ENCODE measurements at regions not wholly inside any gene's neighbourhood (a gene's known extent, or its start where the extent isn't known, plus 50 kb on each side); places are given as distances from the start of the nearest gene placed in this dataset.

DNA sequence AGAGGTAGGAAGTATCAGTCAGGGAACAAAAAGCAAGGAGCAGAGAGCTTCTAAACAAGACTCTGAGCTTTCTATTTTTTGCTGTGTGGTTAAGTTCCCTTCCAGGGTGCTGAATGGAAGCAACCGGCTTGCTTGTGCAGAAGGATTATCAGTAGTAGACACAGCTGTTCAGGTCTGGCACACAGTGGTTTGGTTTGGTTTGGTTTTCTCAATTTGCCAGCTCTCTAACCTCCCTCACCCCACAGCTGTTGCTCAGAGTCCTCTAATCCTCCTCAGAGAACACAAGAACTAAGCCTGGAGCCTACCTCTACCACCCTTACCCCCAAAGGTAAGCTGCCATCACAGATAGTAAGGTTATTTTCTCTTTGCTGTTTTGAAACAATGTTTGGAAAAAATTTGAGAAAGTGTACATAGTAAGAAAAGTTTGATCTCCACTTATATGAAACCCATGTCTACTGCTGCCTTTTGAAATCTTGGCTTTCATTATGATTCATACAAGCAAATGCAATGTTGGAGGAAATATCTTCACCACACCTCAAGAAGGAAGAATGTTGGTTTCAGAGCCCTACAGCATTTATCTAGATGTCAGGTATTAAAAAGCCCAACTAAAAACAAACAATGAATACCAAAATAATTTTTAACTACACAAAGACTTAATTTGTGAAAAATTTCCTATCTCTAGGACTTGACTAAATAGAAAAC lies 255.3 kb downstream of the NR4A2 start:
- DNase-seq (ENCODE audit: low spot score), result no peak
- in situ Hi-C loops (cut with MboI; ENCODE audit: low sequenced_read_pairs, unreplicated experiment), result no loop called here
- TF ChIP-seq, protein P1, sequence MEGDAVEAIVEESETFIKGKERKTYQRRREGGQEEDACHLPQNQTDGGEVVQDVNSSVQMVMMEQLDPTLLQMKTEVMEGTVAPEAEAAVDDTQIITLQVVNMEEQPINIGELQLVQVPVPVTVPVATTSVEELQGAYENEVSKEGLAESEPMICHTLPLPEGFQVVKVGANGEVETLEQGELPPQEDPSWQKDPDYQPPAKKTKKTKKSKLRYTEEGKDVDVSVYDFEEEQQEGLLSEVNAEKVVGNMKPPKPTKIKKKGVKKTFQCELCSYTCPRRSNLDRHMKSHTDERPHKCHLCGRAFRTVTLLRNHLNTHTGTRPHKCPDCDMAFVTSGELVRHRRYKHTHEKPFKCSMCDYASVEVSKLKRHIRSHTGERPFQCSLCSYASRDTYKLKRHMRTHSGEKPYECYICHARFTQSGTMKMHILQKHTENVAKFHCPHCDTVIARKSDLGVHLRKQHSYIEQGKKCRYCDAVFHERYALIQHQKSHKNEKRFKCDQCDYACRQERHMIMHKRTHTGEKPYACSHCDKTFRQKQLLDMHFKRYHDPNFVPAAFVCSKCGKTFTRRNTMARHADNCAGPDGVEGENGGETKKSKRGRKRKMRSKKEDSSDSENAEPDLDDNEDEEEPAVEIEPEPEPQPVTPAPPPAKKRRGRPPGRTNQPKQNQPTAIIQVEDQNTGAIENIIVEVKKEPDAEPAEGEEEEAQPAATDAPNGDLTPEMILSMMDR (IDR thresholded peaks at IDR 0.05; ENCODE audit: borderline replicate concordance, control extremely low read depth, extremely low read depth, insufficient read depth, missing control alignments), result no peak

DNA sequence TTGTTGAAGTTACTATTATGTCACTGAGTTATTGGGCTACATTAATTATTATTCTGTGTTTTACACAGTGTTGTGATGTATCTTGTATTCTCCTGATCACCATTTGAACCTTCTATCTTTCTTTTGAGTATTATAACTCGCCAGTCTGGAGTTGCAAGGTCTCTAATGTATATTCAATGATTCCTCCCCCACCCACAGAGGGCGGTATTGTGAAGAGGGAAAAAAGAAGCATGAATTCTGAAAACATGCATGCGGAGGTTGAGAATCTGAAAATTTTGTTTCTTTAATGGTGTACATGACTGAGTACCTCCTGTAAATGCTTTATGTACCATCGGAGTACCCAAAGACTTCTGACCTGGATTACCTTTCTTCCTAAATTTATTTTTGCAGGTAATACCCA lies 266.6 kb downstream of the NR4A2 start:
- TF ChIP-seq, protein P1 (IDR thresholded peaks at IDR 0.05; ENCODE audit: borderline replicate concordance, control extremely low read depth, extremely low read depth, insufficient read depth, missing control alignments), result no peak
- DNase-seq (ENCODE audit: low spot score), result no peak
- in situ Hi-C loops (cut with MboI; ENCODE audit: low sequenced_read_pairs, unreplicated experiment), result no loop called here

DNA sequence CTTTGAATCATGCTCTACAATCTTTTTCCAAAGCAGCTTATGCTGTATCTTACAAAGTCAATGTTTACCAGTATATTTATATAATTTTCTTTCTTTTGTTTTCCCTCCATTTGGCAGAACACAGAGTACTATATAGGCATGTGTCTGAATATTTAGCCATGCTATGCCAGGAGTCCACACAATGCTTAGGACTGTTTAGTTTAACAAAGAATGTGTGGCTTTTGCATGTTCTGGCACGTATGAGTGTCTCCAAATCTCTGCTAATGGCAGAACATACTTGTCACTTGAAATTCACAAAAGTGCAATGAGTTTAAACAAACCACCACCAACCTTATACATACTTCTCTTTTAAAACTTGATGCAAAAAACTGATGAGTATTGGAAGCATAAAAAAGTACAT lies 268.0 kb downstream of the NR4A2 start:
- TF ChIP-seq, protein P1 (IDR thresholded peaks at IDR 0.05; ENCODE audit: borderline replicate concordance, control extremely low read depth, extremely low read depth, insufficient read depth, missing control alignments), result no peak
- in situ Hi-C loops (cut with MboI; ENCODE audit: low sequenced_read_pairs, unreplicated experiment), result no loop called here
- no peak for DNase-seq (ENCODE audit: low spot score)

DNA sequence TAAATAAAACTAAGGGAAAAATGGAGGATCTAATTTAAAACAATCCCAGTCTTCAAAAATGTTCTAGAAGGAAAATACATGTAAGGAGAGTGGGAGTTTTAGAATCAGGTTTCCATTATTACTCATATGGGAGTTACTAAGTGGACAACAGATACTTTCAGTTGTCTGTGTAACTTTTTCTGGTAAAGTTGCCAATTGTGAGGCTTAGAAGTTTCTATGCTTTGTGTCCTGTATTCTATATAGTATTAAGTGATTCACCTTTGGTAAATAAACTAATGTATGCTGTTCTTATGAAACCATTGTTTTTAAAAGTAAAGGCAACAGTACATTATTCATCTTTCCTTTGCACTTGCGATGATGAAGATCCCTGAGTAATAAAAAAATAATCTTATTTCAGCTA lies 274.9 kb downstream of the NR4A2 start:
- in situ Hi-C loops (cut with MboI; ENCODE audit: low sequenced_read_pairs, unreplicated experiment), result no loop called here
- TF ChIP-seq, protein P1 (IDR thresholded peaks at IDR 0.05; ENCODE audit: borderline replicate concordance, control extremely low read depth, extremely low read depth, insufficient read depth, missing control alignments), result no peak
- DNase-seq (ENCODE audit: low spot score), result no peak

DNA sequence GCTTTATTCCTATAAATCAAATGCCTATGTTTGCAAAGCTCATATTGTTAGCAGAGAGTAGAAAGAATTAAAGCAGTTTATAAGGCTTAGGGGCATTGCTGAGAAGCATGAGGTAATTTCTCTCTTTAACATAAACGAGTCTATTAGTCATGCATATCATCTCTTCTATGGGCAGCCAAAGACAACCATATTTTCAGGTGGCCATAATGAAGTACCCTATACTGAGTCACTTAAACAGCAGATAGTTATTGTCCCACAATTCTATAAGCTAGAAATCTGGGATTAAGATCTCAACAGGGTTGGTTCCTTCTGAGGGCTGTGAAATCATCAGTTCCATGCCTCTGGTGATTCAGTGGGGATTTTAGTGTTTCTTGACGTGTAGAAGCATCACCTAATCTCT lies 277.5 kb downstream of the NR4A2 start:
- TF ChIP-seq, protein P1 (IDR thresholded peaks at IDR 0.05; ENCODE audit: borderline replicate concordance, control extremely low read depth, extremely low read depth, insufficient read depth, missing control alignments), result no peak
- no peak for DNase-seq (ENCODE audit: low spot score)
- in situ Hi-C loops (cut with MboI; ENCODE audit: low sequenced_read_pairs, unreplicated experiment), result no loop called here

DNA sequence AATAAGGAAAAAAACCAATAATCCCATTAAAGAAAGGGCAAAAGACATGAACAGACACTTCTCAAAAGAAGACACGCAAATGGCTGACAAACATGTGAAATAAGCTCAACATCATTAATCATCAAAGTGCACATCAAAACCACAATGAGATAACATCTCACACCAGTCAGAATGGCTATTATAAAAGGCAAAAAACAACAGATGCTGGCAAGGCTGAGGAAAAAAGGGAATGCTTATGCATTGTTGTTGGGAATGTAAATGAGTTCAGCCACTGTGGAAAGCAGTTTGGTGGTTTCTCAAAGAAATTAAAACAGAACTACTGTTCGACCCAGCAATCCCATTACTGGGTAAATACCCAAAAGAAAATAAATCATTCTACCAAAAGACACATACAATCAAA lies 285.6 kb downstream of the NR4A2 start:
- DNase-seq (ENCODE audit: low spot score), result no peak
- in situ Hi-C loops (cut with MboI; ENCODE audit: low sequenced_read_pairs, unreplicated experiment), result no loop called here
- TF ChIP-seq, protein P1 (IDR thresholded peaks at IDR 0.05; ENCODE audit: borderline replicate concordance, control extremely low read depth, extremely low read depth, insufficient read depth, missing control alignments), result no peak

All from GM13976 (cell line).